Left lung (tissue), 4 donors: ENCODE measurements at regions not wholly inside any gene's neighbourhood (a gene's known extent, or its start where the extent isn't known, plus 50 kb on each side); places are given as distances from the start of the nearest gene placed in this dataset.
A peak's percentile ranks its signal among the peaks of the same experiment; 100 is the strongest.

Experiments
- ATAC-seq: fragments of 200-7000 bp; cut with Tn5 transposase; one replicate; pipeline ENCODE4 v1.9.1; 2020; ENCODE audit warnings: moderate library complexity
- DNase-seq, 4 donors: peaks; one replicate each; pipeline ENCODE4 v3.0.0-alpha.2; 2013 to 2020
- H3K27ac ChIP-seq, 2 donors: fragments of 200-600 bp; sonication (generic) in 1 of 2; one replicate each; pipeline versions ENCODE4 v1.5.0 to v1.8.0; 2020 to 2021
- H3K27me3 ChIP-seq, 2 donors: fragments of 200-600 bp; sonication (generic) in 1 of 2; one replicate each; pipeline versions ENCODE4 v1.5.0 to v1.8.0; 2020 to 2021
- H3K36me3 ChIP-seq, 2 donors: fragments of 200-600 bp; sonication (generic) in 1 of 2; one replicate each; pipeline versions ENCODE4 v1.5.0 to v1.8.0; 2020 to 2021
- H3K4me1 ChIP-seq, 2 donors: fragments of 200-600 bp; one replicate each; pipeline ENCODE4 v1.8.0; 2021
- H3K4me3 ChIP-seq, 2 donors: fragments of 200-600 bp; sonication (generic) in 1 of 2; one replicate each; pipeline versions ENCODE4 v1.5.0 to v1.8.0; 2020 to 2021; ENCODE audit warnings: mild to moderate bottlenecking in 1 of 2
- H3K9me3 ChIP-seq, 2 donors: fragments of 200-600 bp; sonication (generic) in 1 of 2; one replicate each; pipeline versions ENCODE4 v1.5.0 to v1.8.0; 2020 to 2021
- intact Hi-C, 2 donors: fragments of 100-400 bp; cut with DNase I; formaldehyde crosslinking; loops; one replicate each; pipeline versions ENCODE4 v1.11.2 to v1.14.2; 2022
- TF ChIP-seq, protein P1 (sequence below), 2 donors: fragments of 200-600 bp; sonication (generic) in 1 of 2; IDR thresholded peaks; one replicate each; pipeline versions ENCODE4 v1.5.0 to v1.8.0; 2021; ENCODE audit warnings: antibody characterized with exemption in 2 of 2
- donor health status: DM: no; HTN: yes; CAD: no.
- donor health status: DM: no; HTN: no; CAD: no.

- TF ChIP-seq, protein P1, sequence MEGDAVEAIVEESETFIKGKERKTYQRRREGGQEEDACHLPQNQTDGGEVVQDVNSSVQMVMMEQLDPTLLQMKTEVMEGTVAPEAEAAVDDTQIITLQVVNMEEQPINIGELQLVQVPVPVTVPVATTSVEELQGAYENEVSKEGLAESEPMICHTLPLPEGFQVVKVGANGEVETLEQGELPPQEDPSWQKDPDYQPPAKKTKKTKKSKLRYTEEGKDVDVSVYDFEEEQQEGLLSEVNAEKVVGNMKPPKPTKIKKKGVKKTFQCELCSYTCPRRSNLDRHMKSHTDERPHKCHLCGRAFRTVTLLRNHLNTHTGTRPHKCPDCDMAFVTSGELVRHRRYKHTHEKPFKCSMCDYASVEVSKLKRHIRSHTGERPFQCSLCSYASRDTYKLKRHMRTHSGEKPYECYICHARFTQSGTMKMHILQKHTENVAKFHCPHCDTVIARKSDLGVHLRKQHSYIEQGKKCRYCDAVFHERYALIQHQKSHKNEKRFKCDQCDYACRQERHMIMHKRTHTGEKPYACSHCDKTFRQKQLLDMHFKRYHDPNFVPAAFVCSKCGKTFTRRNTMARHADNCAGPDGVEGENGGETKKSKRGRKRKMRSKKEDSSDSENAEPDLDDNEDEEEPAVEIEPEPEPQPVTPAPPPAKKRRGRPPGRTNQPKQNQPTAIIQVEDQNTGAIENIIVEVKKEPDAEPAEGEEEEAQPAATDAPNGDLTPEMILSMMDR (IDR thresholded peaks at IDR 0.05): no peak
- Histone ChIP-seq H3K4me3 (no peak overlapping the region), H3K4me1 (peaks cover 0 to 6% of the 10 kb centered on the region in 2 donors), H3K9me3 (no peaks in the 10 kb centered on the region), H3K36me3 (no peaks in the 10 kb centered on the region), H3K27ac (no peak overlapping the region), H3K27me3 (no peaks in the 10 kb centered on the region)
- ATAC-seq (no peak), DNase-seq (no peak)
- intact Hi-C loops: no loop called here
These were observed 457.3 kb upstream of the ID2 start for GRCh38 chr2:8224347-8225190.

DNA sequence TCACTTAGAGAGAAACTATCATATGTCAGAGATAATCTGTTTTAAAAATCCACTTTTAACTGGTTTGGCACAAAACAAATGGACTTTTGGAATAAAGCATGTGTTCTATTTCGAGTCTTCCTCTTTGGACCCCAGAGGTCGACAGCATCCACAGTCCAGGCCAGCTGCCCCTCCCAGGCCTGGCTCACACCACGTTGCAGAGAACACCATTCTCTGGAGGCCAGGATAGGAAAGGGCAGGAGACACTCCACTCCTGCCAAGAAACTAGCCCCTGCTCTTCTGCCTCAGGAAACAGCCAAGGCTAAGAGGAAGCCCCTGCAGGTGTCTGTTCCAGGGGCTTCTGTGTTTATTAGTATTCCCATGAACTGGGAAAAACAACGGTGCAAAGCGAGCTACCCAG, 456.6 kb upstream of the ID2 start:
- Histone ChIP-seq H3K27ac (no peak overlapping the region), H3K4me3 (no peak overlapping the region), H3K9me3 (no peaks in the 10 kb centered on the region), H3K36me3 (no peaks in the 10 kb centered on the region), H3K4me1 (peaks cover 0 to 12% of the 10 kb centered on the region in 2 donors), H3K27me3 (no peaks in the 10 kb centered on the region)
- TF ChIP-seq, protein P1 (IDR thresholded peaks at IDR 0.05): no peak
- ATAC-seq (no peak), DNase-seq (no peak)
- intact Hi-C loops: no loop called here

DNA sequence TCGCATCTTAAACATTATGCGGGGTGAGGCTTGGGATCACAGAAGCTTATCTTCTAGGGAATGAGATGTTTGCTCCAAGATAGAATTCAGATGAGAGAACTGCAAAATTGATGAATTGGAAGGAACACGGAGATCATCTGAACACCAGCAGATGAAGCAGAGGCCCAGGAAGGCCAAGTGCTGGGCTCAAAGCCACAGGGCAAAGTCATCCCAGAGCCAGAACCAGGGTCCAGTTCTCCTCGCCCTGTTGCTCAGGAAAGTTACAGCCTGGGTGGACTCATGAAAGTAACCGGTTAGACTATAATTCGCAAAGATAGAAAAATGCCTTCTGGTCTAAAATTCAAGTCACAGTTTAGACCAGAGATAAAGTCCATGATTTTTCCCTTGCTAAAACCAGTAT, 456.1 kb upstream of the ID2 start:
- Histone ChIP-seq H3K27me3 (no peaks in the 10 kb centered on the region), H3K4me1 (peaks cover 0 to 12% of the 10 kb centered on the region in 2 donors), H3K36me3 (no peaks in the 10 kb centered on the region), H3K9me3 (no peaks in the 10 kb centered on the region), H3K4me3 (no peak overlapping the region), H3K27ac (no peak overlapping the region)
- TF ChIP-seq, protein P1 (IDR thresholded peaks at IDR 0.05): no peak
- intact Hi-C loops: no loop called here
- no peak for ATAC-seq
- no peak for DNase-seq

GRCh38 chr2:8229546-8229986, 452.3 kb upstream of the ID2 start:
- Histone ChIP-seq H3K27ac (no peak overlapping the region), H3K36me3 (no peaks in the 10 kb centered on the region), H3K27me3 (no peaks in the 10 kb centered on the region), H3K9me3 (no peaks in the 10 kb centered on the region), H3K4me3 (no peak overlapping the region), H3K4me1 (peaks cover 0 to 24% of the 10 kb centered on the region in 2 donors)
- DNase-seq: peak in 3 of 4 donors; percentile 59 to 82 (median 73)
- ATAC-seq: peak; percentile 89
- TF ChIP-seq, protein P1 (IDR thresholded peaks at IDR 0.05): no peak
- intact Hi-C loops: no loop called here

DNA sequence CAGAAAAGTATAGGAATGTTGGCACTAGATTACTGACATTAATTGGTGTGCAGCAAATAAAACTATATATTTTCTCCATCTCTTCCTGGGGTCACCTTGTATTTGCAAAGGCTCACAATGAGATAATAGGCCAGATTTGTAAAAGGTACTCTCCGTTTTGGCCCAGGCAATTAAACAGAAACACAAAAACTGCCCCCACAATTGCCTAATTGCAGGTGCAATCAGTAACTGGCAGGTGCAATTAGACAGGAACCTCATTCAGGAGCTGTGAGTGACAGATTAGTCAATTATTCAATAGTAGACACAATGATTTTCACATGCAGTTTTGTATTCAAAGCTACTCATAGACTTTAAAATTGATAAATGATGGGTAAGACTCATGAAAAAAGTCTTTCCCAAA, 451.4 kb upstream of the ID2 start:
- no peaks in the 10 kb centered on the region for H3K36me3 ChIP-seq
- no peak for ATAC-seq
- no peak for DNase-seq
- TF ChIP-seq, protein P1 (IDR thresholded peaks at IDR 0.05): no peak
- no peak overlapping the region for H3K4me3 ChIP-seq
- intact Hi-C loops: no loop called here
- no peaks in the 10 kb centered on the region for H3K27me3 ChIP-seq
- H3K27ac ChIP-seq: no peak overlapping the region
- peaks cover 0 to 28% of the 10 kb centered on the region in 2 donors for H3K4me1 ChIP-seq
- H3K9me3 ChIP-seq: no peaks in the 10 kb centered on the region
